Stimulated activated CD4-positive, alpha-beta T cell treated with anti-CD3 and anti-CD28 coated beads, Interleukin-1b, Interleukin-23, amount 100 ng/mL, for 24 hours (primary cell): ENCODE measurements at regions not wholly inside any gene's neighbourhood (a gene's known extent, or its start where the extent isn't known, plus 50 kb on each side); places are given as distances from the start of the nearest gene placed in this dataset.

ENCODE experiments used
- DNase-seq, 4 experiments: peaks; one replicate each; pipeline ENCODE4 v3.0.0-alpha.2; 2020; ENCODE audit warnings: low read depth in 4 of 4, low spot score in 1 of 4

DNA sequence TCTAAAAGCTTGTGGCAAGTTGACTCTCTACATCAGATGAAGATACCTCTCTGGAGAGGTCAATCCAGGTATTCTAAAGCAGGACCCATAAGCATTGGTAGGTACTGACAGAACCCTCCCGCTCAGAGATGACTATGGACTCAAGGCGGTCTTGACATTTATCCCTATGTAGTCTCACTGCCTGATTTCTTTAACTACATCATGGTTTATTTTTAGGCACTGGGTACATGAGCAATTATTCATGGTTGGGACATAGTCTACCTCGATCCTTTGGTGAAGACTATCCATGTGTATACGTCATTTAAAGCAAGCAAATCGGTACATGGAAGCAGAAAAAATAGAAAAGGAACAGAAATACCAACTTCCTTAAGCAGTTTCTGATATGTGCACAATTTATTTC lies 136.2 kb upstream of the TAB2 start:
- no peak for DNase-seq

DNA sequence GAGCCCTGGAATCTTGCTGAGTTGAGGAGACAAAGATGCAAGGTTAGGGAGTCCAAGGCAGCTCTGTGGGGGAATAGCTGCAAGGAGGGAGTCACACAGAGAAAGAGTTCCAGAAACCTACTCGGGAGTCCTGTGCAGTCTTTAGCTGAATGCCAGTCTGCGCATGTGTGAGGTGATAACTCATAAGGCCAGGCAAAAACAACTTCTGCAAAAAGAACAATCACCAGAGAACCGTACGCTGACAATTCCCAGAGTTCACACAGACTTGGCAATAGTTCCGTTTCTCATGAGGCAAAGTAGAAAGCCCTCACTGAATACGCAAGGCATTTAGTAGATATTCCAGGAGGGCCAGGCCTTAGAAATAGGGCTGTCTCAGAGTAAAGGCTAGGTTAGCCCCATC lies 135.2 kb upstream of the TAB2 start:
- no peak for DNase-seq

DNA sequence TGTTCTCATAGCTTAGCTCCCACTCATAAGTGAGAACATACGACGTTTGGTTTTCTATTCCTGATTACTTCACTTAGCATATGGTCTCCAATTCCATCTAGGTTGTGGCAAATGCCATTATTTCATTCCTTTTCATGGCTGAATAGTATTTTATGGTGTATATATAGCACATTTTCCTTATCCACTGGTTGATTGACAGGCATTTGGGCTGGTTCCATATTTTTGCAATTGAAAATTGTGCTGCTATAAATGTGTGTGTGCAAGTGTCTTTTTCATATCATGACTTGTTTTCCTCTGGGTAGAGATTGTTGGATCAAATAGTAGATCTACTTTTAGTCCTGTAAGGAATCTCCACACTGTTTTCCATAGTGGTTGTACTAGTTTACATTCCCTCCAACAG lies 133.0 kb upstream of the TAB2 start:
- DNase-seq = no peak

DNA sequence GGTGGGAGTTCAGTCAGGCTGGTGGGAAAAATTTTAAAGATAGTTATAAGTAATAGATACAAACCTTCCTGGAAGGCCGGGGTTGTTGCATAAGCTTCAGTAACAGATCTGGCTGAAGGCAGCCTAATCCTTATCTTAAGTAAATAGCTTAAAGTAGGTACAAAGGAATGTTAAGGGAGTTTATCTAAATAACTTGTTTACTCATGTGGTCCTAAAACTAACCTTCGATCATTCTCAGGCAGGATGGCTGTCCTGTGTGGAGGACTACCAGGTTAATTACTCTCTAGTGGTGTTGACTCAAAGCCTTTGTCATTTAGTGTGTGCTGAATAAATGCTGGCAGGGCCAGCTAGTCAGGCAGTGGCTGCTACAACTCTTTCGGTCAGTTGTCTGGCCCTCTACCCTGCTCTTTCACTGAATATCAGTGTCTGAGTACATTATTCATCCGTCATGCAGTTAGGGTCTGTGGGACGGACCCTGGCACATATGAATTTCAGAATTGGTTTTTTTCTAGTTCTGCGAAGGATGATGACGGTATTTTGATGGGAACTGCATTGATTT lies 131.6 kb upstream of the TAB2 start:
- DNase-seq = no peak

DNA sequence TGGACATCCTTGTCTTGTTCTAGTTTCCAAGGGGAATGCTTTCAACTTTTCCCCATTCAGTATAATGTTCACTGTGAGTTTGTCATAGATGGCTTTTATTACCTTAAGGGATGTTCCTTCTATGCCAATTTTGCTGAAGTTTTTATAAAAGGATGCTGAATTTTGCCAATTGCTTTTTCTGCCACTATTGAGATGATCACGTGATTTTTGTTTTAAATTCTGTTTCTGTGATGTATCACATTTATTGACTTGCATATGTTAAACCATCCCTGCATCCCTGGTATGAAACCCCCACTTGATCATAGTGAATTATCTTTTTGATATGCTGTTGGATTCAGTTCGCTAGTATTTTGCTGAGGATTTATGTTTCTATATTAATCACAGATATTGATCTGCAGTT lies 130.6 kb upstream of the TAB2 start:
- DNase-seq = no peak

DNA sequence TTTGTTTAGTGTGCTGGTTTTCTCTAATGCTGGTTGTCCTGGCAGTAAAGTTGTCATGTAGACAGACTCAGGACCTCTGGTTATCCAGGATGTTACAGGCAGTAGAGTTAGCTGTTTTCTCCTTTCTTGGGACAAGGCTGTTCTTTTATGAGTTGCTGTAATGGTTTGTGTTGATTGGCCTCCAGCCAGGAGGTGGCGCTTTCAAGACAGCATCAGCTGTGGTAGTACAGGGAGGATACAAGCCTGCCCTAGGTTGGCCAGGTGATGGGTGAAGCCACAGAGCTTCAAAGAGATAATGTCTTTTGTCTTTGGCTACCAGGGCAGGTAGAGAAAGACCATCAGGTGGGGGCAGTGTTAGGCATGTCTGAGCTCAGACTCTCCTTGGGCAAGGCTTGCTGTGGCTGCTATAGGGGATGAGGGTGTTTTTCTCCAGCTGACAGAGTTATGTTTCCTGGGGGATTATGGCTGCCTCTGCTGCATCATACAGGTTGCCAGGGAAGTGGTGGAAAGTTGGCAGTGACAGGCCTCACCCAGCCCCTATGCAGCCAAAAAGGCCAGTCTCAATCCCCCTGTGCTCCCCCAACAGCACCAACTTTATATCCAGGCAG lies 127.2 kb upstream of the TAB2 start:
- DNase-seq = peak; percentile 11 to 51 (median 28)

DNA sequence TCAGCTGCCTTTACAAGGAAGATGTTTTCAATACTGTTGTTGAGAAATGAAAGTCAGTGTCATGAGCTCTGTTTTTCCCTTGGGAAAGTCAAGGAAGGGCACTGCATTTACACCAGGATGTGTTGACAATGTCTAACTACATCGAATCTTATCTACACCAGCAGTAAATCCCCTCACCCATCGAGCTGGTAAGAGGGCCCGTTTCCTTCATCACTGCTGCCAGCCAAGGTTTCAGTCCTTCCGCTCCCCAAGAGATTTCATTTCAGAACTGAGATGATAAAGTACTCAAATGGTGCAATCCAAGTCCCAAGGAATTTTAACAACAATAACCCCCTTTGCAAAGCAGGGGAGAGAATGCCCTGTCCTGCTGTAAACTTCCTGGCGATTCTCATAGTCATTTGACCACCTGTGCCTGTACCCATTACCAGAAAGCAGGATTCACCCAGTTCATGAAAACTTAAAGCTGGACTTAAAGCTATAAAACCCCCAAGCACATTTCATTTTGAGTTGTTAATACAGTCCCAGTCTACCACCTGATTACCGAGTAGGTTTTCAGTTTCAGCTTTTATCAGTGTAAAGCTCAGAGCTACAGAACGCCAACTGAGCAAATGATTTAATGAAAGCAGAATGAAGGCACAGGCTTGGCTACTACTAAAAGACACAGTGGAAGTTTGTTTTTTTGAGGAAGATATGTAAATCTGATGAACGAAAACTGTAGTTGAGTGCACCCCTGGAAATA lies 122.5 kb upstream of the TAB2 start:
- no peak for DNase-seq

DNA sequence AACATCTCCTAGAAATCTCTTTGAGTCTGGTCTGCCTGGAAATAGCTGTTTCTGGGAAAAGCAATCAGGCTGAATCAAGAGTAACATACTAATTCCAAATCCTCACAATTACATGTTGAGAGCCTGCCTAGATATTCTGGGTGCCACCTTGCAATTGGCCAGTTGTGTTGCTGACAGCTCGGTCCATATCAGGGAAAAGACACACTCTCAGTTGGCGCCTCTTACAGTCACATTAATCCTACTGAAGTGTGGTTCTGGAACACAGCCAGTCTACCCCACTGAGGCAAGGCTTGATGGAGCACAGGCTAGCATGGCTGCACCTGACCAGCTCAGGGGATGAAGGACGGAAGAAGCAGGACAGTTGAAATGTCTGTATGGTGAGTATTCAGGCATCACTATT lies 121.4 kb upstream of the TAB2 start:
- DNase-seq = no peak

DNA sequence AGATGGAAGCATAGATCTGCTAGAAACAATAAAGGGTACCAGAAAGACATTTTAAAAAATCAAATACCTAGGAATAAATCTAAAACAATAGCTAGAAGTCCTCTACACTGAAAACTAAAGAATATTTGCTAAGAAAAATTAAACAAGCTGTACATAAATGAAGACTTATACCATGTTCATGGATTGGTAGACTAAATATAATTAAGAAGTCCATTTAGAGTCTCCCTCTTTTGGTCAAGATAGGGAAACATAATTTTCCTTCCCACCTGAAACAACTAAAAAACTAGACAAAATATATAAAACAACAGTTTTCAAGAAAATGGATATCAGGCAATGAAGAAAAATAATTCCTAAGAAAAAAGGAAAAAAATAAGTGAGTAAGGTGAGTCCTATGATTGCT lies 120.0 kb upstream of the TAB2 start:
- no peak for DNase-seq

DNA sequence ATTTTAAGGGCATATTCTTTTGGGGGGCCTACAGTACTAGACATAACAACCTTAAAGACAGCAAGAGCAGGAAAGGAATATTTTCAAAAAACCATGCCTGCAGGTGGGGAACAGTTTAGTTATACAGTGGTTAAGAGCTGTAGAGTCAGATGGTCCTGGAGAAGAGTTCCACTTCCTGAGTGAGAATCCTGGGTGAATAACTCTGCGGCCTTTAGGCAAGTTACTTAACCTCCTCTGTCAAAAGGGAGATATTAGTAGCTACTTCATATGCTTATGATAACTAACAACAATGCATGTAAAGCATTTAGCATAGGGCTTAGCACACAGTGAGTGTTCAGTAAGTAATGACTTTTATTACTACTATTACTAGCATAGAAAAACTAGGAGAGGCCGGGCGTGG lies 119.2 kb upstream of the TAB2 start:
- no peak for DNase-seq

DNA sequence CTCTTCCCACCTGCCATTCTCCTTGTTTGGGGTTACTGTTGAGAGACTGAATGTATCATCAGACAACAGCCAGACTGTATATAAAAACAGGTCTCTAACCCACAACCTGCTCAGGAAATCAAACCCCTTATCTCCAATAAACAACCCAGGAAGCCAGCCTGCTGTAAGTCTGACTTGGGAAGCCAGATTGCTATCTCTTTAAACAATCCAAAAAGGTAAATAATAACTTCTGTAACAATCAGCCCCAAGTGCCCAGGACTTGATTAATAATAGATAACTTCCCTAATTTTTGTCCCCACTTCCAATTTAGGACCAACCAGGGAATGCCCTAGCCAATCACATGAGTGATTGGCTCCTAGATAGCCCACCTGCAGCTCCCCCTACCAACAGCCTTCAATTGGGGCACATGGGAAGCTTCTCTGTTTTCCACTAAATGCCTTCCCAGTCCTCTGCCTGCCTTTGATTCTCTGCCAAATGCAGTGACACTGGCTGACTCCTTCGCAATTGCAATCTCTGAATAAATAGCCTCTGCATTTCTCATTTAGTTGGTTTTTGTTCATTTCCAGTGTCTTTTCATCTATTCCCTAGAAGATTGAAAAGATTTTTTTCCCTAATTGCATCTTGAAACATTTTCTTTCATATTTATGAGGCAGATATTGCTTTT lies 117.1 kb upstream of the TAB2 start:
- DNase-seq = no peak

DNA sequence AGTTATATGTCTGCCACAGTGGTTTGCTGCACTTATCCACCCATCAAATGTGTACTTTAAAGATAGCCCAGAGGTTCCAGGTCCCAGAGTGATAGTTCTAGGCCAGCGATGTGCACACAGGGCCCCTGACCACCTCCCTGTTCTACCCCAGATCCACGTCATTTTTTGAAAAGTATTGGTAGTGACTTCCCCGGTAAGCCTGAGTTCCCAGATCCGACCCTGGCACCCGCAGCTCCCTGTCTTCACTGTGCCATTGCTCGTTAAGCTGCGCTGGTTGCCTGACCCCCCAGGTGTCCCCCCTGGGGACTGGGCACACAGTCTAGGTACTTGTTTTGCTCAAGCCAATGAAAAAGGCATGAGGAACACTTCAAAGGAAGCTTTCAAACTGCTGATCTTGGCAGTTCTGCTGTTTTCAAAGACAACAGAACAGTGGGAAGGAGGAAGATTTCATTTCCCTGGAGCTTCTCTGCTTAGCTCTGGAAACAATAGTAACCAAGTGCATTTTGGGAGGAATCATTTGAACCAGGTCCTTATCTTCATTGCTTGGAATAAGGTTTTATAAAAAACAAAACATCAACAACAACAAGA lies 116.3 kb upstream of the TAB2 start:
- DNase-seq = no peak

DNA sequence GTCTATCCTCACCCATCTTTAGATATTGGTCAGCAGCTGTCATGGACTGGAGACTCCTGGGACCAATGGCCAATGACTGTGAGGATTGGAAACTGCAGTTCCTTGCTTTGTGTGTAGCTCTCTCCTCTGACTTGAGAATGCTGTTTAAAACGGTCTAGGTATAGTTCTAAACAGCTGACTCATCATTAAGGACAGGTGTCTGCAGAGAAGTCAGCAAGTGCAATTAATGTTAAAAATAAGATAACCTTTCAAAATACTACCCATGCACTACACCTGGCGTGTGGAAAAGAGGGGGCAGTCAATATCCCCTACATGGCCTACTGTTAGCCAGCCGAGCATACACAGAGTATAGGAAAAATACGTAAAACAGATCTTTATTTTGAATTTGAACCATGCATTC lies 115.4 kb upstream of the TAB2 start:
- DNase-seq = no peak

DNA sequence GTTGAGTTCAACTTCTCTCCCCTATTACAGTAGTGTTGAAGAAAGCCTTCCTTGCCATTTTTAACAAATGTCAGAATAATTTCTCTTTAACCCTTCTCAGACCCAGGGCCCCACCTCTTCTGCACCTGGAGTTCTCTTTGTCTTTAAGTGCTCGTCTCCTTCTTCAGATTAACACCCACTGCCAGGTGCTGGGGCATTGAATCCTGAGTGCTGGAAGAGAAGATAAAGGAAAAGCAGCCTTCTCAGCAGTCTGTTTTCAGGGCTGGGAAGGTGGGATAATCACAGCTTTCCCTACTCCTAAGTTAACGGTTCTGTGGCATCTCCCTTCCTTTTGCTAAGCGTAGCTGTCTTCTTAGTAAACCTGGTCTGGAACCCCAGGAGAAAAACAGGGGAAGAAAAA lies 114.6 kb upstream of the TAB2 start:
- no peak for DNase-seq

DNA sequence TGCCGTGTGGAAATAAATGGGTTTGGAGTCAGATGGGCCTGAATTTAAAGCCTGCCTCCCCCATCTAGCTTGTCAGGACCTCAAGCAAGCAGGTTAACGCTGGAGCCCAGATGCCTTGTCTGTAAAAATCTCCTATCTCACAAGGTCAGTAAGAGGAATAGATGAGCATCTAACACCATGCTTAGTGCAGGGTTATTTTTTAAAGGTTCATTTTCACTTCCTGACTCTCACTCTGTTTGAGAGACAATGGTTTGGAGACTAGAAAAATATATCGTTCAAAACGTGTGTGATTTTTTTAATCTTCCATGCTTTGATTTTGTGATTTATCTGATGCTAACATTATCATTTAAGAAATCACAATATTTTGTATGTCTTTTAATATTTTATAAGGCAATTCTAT lies 114.0 kb upstream of the TAB2 start:
- DNase-seq = no peak

DNA sequence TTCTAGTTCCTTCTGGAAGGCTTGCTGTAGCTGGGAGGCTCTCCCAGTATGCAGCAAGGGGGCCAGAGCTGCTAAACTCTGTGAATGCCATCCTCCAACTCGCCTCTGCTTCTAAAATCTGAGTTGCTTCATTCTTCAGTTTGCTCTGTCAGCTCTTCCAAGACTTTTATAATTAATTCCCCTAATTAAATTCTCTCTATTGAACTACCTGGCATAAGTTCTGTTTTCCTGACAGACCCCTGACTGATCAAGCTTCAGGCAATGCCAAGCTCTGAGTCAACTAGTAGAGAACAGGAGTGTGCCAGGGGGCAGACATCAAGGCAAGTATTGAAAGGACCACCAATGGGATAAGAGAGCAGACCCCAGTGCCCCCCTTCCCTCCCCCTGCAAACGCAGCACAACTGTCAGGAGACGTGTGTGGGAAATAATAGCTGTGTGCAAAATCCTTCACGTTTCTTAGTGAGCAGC lies 109.3 kb upstream of the TAB2 start:
- no peak for DNase-seq

DNA sequence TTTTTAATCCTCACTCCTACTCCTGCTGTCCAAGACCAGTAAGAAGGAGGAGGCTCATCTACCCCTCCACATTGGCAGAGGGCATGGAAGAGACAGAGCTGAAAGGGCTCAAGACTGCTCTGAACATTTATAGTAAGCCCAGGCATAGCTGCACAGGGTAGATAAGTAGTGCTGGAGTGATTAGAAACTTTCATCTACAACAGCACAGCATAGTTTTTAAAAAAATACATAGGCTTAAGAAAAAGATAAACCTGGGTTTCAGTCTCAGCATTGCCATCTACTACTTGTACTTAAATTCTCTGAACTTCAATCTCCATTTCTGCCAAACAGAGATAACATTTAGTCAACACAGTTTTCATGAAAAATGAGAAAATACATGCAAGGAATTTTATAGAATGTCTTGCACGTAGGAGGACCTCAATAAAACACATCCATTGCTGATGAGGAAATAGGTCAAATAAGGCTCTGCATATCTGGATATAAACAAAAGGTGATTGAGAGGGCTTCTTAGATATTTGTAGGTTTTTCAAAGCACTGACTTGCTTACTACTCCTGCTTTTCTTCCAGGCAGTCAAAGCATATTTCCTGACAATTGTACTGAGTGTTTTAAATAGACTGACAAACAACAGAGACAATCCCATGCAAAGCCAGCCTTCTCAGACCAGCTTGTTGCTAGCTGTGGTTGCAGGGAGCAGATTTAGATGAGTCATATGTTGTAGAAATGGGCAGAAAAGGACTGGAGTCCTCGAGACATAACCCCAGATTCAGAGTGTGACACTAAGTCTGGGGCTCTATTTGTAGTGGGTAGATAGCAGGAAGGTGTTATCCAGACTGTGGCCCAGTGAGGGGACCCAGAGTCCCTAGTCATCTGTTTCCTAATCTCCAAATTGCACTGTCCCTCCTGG lies 107.4 kb upstream of the TAB2 start:
- no peak for DNase-seq

DNA sequence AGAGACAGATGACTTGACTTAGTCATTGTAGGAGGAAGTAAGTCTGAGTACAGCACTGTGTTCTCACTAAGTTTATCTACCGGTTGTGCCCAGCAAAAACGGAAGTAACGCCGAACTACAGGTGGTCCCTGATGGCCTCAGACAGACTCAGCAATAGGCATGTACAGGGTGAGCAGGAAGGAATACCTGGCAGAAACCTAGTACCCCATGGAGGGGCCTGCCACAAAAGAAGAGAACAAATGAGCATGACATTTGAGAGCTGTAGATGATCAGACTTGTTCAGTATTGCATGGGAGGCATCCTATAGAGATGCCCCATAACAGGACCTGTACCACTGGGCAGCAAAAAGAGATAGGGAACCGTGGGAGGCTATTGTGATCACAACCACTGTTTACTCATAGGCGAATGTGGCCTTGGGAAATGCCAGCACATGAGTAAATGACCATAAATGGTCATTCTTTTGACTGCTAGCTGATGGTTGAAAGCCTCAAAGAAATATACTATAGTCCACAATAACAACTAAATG lies 106.4 kb upstream of the TAB2 start:
- no peak for DNase-seq

DNA sequence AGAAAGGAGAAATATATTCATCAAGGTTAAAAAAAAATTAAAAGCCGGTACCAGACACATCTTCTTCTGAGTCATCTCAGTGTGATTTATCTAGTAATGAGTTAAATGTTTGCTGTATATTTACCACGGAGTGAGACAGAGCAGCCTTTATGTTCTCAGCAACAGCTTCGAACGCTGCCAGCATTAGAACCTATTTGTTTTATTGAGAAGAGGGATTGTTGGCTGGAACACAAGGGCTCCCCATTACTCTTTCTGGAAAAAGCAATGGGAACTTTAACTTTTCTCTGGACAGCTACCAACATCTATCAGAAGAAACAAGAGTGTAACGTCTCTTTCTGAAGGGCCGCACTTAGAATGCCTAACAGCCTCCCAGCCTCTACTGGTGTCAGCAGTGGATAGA lies 105.3 kb upstream of the TAB2 start:
- no peak for DNase-seq
